Transverse colon (tissue), 4 donors: ENCODE measurements at regions not wholly inside any gene's neighbourhood (a gene's known extent, or its start where the extent isn't known, plus 50 kb on each side); places are given as distances from the start of the nearest gene placed in this dataset.
"Not testable (repeated sequence)": the region's sequence is repeated elsewhere in the genome, so short reads cannot be mapped to it uniquely, and the experiment has no call there.

Source experiments
- DNase-seq: peaks from one replicate; pipeline ENCODE4 v3.0.0-alpha.2; 2019
- H3K27ac ChIP-seq, 4 donors: fragments of 200-600 bp; sonication (generic); 2 replicates each; pipeline ENCODE4 v1.5.1; 2016 to 2018; ENCODE audit warnings: inconsistent platforms in 4 of 4
- H3K27me3 ChIP-seq: fragments of 200-600 bp; sonication (generic); 2 replicates; pipeline ENCODE4 v1.5.1; 2017; ENCODE audit warnings: inconsistent platforms
- H3K36me3 ChIP-seq, 4 donors: fragments of 200-600 bp; sonication (generic); 2 replicates each; pipeline ENCODE4 v1.5.1; 2017 to 2019; ENCODE audit warnings: inconsistent platforms in 4 of 4
- H3K4me1 ChIP-seq, 4 donors: fragments of 200-600 bp; sonication (generic); 2 replicates each; pipeline ENCODE4 v1.5.1; 2017 to 2020; ENCODE audit warnings: inconsistent platforms in 4 of 4
- H3K4me3 ChIP-seq, 4 donors: fragments of 200-600 bp; sonication (generic); 1 replicate in 1 of 4; 2 replicates in 3 of 4; pipeline versions ENCODE4 v1.5.1 to v1.6.1; 2017 to 2019; ENCODE audit warnings: inconsistent platforms in 4 of 4
- H3K9me3 ChIP-seq, 2 donors: fragments of 200-600 bp; sonication (generic); 2 replicates each; pipeline ENCODE4 v1.5.1; 2017 to 2019; ENCODE audit warnings: inconsistent platforms in 2 of 2
- CTCF ChIP-seq, 5 experiments: fragments of 200-600 bp in 3 of 5; fragments of 450-650 bp in 2 of 5; sonication (generic) in 3 of 5; IDR thresholded peaks; 1 replicate in 2 of 5; 2 replicates in 3 of 5; pipeline ENCODE4 v1.5.1; 2016 to 2017; ENCODE audit warnings: antibody characterized with exemption in 5 of 5, inconsistent platforms in 3 of 5, mild to moderate bottlenecking in 2 of 5, moderate library complexity in 1 of 5
- EP300 ChIP-seq: sonication (generic); formaldehyde crosslinking; IDR thresholded peaks from one replicate; pipeline ENCODE4 v1.6.1; 2017; ENCODE audit warnings: antibody characterized with exemption, low read depth
- POLR2A ChIP-seq: fragments of 450-650 bp; IDR thresholded peaks from one replicate; pipeline ENCODE4 v1.6.1; 2016; ENCODE audit warnings: antibody characterized with exemption, mild to moderate bottlenecking, moderate library complexity
- POLR2AphosphoS5 ChIP-seq, 3 donors: sonication (generic); formaldehyde crosslinking; IDR thresholded peaks; one replicate each; pipeline ENCODE4 v1.6.1; 2016; ENCODE audit warnings: antibody characterized with exemption in 3 of 3
- WGBS, 2 donors: methylation state at CpG; one replicate each; pipeline ENCODE4 v1.1.5; 2018; ENCODE audit warnings: low coverage in 1 of 2; 5-methylcytosine and 5-hydroxymethylcytosine counted together
- in situ Hi-C, 4 donors: fragments of 200-750 bp; cut with MboI; loops; one replicate each; pipeline versions ENCODE4 v1.15.0 to v1.15.1; 2017; ENCODE audit warnings: low sequenced_read_pairs in 3 of 4, low pct_ligation_motif_present in 1 of 4, low pct_unique_long_range_greater_than_20kb in 1 of 4
- intact Hi-C: fragments of 100-400 bp; cut with DNase I; formaldehyde crosslinking; loops from one replicate; pipeline ENCODE4 v1.15.1; 2023; ENCODE audit warnings: low total_unique reads

GRCh38 chr9:99666571-99666970, 155.1 kb upstream of the NR4A3 start:
- TF ChIP-seq EP300 (no peak), CTCF (IDR thresholded peaks at IDR 0.05) (no peak), POLR2AphosphoS5 (IDR thresholded peaks at IDR 0.05) (no peak), POLR2A (no peak)
- H3K36me3 ChIP-seq = no peaks in the 10 kb centered on the region
- intact Hi-C loops (no loop called here), in situ Hi-C loops (no loop called here)
- H3K27me3 ChIP-seq = no peaks in the 10 kb centered on the region
- no peaks in the 10 kb centered on the region for H3K9me3 ChIP-seq
- H3K4me3 ChIP-seq = no peak overlapping the region
- H3K27ac ChIP-seq = no peak overlapping the region
- no peaks in the 10 kb centered on the region for H3K4me1 ChIP-seq
- no peak for DNase-seq

- DNase-seq, H3K9me3 ChIP-seq, H3K4me1 ChIP-seq, H3K27ac ChIP-seq, in situ Hi-C loops, intact Hi-C loops, H3K4me3 ChIP-seq, H3K27me3 ChIP-seq, H3K36me3 ChIP-seq: not testable (repeated sequence)
- WGBS, 2 donors = 67 to 85% methylated on average over 4 to 7 of the region's 7 CpGs
These were observed 150.8 kb upstream of the NR4A3 start for GRCh38 chr9:99670886-99671285.

- H3K9me3 ChIP-seq = no peaks in the 10 kb centered on the region
- 21 to 23% methylated on average over 1 of the region's 1 CpG for WGBS, 2 donors
- H3K4me3 ChIP-seq = no peak overlapping the region
- in situ Hi-C loops (no loop called here), intact Hi-C loops (no loop called here)
- H3K36me3 ChIP-seq = no peaks in the 10 kb centered on the region
- DNase-seq = no peak
- no peaks in the 10 kb centered on the region for H3K27me3 ChIP-seq
- no peak overlapping the region for H3K27ac ChIP-seq
- no peaks in the 10 kb centered on the region for H3K4me1 ChIP-seq
- no peak for TF ChIP-seq POLR2AphosphoS5 (IDR thresholded peaks at IDR 0.05)
- TF ChIP-seq CTCF (IDR thresholded peaks at IDR 0.05) = no peak
- no peak for TF ChIP-seq POLR2A
- no peak for TF ChIP-seq EP300
These were observed 144.4 kb upstream of the NR4A3 start for GRCh38 chr9:99677281-99677680.

GRCh38 chr9:99678566-99678965, 143.1 kb upstream of the NR4A3 start:
- intact Hi-C loops = no loop called here
- H3K4me1 ChIP-seq = no peaks in the 10 kb centered on the region
- in situ Hi-C loops = no loop called here
- no peak overlapping the region for H3K4me3 ChIP-seq
- H3K27me3 ChIP-seq = no peaks in the 10 kb centered on the region
- no peaks in the 10 kb centered on the region for H3K9me3 ChIP-seq
- DNase-seq = no peak
- TF ChIP-seq POLR2AphosphoS5 (IDR thresholded peaks at IDR 0.05) (no peak), CTCF (IDR thresholded peaks at IDR 0.05) (no peak), POLR2A (no peak), EP300 (no peak)
- H3K27ac ChIP-seq = no peak overlapping the region
- H3K36me3 ChIP-seq = no peaks in the 10 kb centered on the region

GRCh38 chr9:99680191-99680590, 141.5 kb upstream of the NR4A3 start:
- in situ Hi-C loops (no loop called here), intact Hi-C loops (no loop called here)
- Histone ChIP-seq H3K4me1 (no peaks in the 10 kb centered on the region), H3K27ac (no peak overlapping the region), H3K36me3 (no peaks in the 10 kb centered on the region), H3K4me3 (no peak overlapping the region), H3K27me3 (no peaks in the 10 kb centered on the region), H3K9me3 (no peaks in the 10 kb centered on the region)
- no peak for DNase-seq
- TF ChIP-seq POLR2A (no peak), CTCF (IDR thresholded peaks at IDR 0.05) (no peak), EP300 (no peak), POLR2AphosphoS5 (IDR thresholded peaks at IDR 0.05) (no peak)
- 45 to 46% methylated on average over 1 of the region's 1 CpG for WGBS, 2 donors
